ENCODE measurements at regions not wholly inside any gene's neighbourhood (a gene's known extent, or its start where the extent isn't known, plus 50 kb on each side); places are given as distances from the start of the nearest gene placed in this dataset.

- TF ChIP-seq, protein P1, sequence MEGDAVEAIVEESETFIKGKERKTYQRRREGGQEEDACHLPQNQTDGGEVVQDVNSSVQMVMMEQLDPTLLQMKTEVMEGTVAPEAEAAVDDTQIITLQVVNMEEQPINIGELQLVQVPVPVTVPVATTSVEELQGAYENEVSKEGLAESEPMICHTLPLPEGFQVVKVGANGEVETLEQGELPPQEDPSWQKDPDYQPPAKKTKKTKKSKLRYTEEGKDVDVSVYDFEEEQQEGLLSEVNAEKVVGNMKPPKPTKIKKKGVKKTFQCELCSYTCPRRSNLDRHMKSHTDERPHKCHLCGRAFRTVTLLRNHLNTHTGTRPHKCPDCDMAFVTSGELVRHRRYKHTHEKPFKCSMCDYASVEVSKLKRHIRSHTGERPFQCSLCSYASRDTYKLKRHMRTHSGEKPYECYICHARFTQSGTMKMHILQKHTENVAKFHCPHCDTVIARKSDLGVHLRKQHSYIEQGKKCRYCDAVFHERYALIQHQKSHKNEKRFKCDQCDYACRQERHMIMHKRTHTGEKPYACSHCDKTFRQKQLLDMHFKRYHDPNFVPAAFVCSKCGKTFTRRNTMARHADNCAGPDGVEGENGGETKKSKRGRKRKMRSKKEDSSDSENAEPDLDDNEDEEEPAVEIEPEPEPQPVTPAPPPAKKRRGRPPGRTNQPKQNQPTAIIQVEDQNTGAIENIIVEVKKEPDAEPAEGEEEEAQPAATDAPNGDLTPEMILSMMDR (IDR thresholded peaks at IDR 0.05) = no peak
- intact Hi-C loops (cut with DNase I) = no loop called here
- H3K36me3 ChIP-seq = no peaks in the 10 kb centered on the region
- no peak overlapping the region for H3K4me3 ChIP-seq
- peaks cover 4% of the 10 kb centered on the region for H3K4me1 ChIP-seq
- H3K27me3 ChIP-seq (ENCODE audit: low read depth) = no peaks in the 10 kb centered on the region
- H3K27ac ChIP-seq = no peak overlapping the region
- peak in 1 of 2 donors; percentile 19 for ATAC-seq
- H3K9me3 ChIP-seq = no peaks in the 10 kb centered on the region
- DNase-seq = no peak
These were observed 247.5 kb upstream of the DAPK1 start for GRCh38 chr9:87250205-87250604.

DNA sequence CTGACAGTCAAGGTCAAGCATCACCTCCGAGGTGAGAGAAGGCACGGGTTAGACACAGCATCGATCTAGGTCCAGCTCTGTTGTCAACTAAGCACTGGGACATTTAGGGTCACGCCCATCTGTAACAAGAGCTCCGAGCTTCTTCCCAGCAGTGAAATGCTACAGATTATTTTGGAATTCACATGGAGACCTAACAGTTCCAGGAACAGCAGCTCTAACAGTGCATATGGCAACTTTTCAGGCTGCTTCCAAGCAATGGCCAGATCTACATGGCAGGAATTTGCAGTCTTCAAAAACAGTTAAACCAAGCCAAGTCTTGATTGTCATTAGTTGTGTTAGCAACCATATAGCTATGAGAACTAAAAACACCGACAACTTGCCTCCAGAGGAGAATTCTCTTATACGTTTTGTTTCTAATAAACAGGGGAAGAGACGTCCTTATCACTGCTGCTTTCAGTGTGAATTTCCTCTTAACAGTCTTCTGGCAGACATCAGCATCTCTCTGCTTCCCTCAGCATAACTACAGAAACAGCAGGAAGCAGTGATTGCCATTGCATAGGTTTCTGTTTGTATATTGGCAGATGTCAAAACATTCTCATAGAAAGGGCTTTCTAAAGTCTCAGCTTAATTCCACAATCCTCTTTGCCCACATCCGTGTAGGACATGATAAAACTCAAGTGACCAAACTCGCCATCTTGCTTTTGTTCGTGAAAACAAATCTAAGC lies 242.1 kb upstream of the DAPK1 start:
- Histone ChIP-seq H3K27ac (no peak overlapping the region), H3K4me3 (no peak overlapping the region), H3K4me1 (peaks cover 4% of the 10 kb centered on the region), H3K27me3 (ENCODE audit: low read depth) (no peaks in the 10 kb centered on the region), H3K9me3 (no peaks in the 10 kb centered on the region), H3K36me3 (no peaks in the 10 kb centered on the region)
- no peak for DNase-seq
- intact Hi-C loops (cut with DNase I) = no loop called here
- no peak for ATAC-seq
- TF ChIP-seq, protein P1 (IDR thresholded peaks at IDR 0.05) = no peak

- peaks cover 4% of the 10 kb centered on the region for H3K4me1 ChIP-seq
- no peak for ATAC-seq
These were observed 240.7 kb upstream of the DAPK1 start for GRCh38 chr9:87256973-87257372.

DNA sequence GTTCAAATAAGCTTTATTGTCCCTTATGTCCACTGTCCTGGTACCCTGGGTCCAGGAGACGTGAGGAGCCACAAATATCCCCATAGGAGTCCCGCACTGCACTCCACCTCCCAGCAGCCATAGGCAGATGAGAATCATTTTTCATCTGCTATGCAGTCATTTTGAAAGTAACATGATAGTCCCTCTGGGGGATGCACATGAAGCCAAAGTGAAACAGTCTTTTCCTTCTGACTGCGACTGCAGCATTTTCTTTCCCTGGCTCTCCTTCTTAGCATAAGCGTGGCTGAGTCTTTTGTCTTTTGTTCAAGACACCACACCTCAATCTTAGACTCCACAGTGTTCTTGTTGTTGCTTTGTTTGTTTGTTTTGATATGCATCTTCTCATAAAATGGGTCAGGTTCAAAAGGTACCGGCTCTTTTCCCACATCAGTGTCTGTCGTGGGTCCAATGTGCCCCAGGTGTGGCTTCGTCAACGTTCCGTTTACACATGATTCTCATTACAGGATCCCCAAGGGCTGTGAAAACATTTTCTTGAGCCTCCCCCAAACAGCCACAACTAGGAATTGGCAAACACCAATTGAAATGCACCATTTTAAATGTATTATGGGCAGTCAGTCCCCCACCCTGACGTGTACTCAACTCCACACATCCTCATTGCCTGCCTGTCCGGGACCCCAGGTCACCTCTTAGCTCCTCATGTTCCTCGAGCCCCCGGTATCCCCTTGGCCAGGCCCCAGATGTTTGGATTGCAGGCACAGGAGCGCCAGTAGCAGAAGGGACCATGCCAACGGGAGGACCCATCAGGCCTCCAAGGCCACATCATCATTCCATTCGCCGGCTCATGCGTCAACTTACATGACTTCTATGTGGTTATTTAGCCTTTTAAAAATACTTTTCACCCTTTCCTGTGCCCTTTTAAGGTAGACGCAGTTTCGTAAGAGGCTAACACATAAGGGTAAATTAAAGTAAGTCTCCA lies 237.8 kb upstream of the DAPK1 start:
- H3K4me1 ChIP-seq = peaks cover 4% of the 10 kb centered on the region
- ATAC-seq (no peak), DNase-seq (no peak)
- H3K9me3 ChIP-seq = no peaks in the 10 kb centered on the region
- H3K4me3 ChIP-seq = no peak overlapping the region
- intact Hi-C loops (cut with DNase I) = no loop called here
- TF ChIP-seq, protein P1 (IDR thresholded peaks at IDR 0.05) = no peak
- H3K36me3 ChIP-seq = no peaks in the 10 kb centered on the region
- H3K27ac ChIP-seq = no peak overlapping the region
- H3K27me3 ChIP-seq (ENCODE audit: low read depth) = no peaks in the 10 kb centered on the region

More at GRCh38 chr9:87256973-87257372, 240.7 kb upstream of the DAPK1 start:
- Histone ChIP-seq H3K27ac (no peak overlapping the region), H3K4me3 (no peak overlapping the region), H3K9me3 (no peaks in the 10 kb centered on the region), H3K27me3 (ENCODE audit: low read depth) (no peaks in the 10 kb centered on the region), H3K36me3 (no peaks in the 10 kb centered on the region)
- intact Hi-C loops (cut with DNase I) = no loop called here
- DNase-seq = no peak
- TF ChIP-seq, protein P1 (IDR thresholded peaks at IDR 0.05) = no peak

DNA sequence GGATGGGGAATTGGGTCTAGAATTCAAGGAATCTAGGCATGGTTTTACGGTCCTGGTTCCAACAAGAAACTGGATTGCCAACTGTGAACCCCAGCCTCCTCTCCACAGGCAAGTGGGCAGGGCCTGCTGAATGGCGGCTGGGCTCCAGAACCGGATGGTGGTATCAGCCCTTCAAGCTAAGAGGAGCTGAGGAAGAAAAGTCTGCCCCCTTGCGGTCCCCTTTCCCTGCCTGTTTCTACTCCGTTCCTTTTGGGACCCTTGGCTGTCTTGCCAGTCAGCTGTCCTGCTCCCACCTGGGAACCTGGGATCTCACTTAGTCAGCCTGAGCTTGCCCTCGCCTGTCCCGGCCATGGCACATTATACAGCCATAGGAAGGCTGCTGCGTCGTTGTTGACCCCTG lies 234.4 kb upstream of the DAPK1 start:
- no peaks in the 10 kb centered on the region for H3K36me3 ChIP-seq
- H3K9me3 ChIP-seq = no peaks in the 10 kb centered on the region
- H3K27me3 ChIP-seq (ENCODE audit: low read depth) = no peaks in the 10 kb centered on the region
- ATAC-seq (no peak), DNase-seq (no peak)
- H3K4me1 ChIP-seq = no peaks in the 10 kb centered on the region
- TF ChIP-seq, protein P1 (IDR thresholded peaks at IDR 0.05) = no peak
- intact Hi-C loops (cut with DNase I) = no loop called here
- no peak overlapping the region for H3K4me3 ChIP-seq
- H3K27ac ChIP-seq = no peak overlapping the region
